ENCODE measurements at regions not wholly inside any gene's neighbourhood (a gene's known extent, or its start where the extent isn't known, plus 50 kb on each side); places are given as distances from the start of the nearest gene placed in this dataset.

DNA sequence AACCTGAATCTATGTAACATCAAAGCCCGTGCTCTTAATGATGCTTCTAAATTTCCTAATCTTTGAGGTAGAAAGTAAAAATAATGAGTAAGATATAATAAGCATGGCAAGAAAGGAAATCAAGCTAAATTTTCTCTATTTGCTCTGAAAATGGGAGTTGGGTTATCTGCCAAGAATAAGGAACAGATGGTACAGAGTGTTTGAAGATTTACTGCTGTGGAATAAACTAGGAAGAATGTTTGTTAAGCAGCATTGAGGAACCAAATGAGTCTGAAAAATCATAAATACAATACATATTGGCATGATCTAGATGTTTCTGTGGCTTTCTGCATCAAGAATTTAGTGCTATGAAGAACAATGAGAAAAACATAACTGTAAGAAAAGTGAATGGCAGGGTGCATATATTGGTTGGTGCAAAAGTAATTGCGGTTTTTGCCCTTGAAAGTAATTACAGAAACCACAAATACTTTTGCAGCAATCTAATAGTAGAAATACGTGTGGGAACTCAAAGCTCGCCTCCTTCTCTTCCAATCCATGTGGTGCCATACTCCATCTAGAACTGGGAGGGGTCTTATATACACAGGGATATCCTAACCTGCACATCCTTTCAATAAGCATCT lies 87.6 kb downstream of the SUCNR1 start:
- TF ChIP-seq, protein P1, sequence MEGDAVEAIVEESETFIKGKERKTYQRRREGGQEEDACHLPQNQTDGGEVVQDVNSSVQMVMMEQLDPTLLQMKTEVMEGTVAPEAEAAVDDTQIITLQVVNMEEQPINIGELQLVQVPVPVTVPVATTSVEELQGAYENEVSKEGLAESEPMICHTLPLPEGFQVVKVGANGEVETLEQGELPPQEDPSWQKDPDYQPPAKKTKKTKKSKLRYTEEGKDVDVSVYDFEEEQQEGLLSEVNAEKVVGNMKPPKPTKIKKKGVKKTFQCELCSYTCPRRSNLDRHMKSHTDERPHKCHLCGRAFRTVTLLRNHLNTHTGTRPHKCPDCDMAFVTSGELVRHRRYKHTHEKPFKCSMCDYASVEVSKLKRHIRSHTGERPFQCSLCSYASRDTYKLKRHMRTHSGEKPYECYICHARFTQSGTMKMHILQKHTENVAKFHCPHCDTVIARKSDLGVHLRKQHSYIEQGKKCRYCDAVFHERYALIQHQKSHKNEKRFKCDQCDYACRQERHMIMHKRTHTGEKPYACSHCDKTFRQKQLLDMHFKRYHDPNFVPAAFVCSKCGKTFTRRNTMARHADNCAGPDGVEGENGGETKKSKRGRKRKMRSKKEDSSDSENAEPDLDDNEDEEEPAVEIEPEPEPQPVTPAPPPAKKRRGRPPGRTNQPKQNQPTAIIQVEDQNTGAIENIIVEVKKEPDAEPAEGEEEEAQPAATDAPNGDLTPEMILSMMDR (IDR thresholded peaks at IDR 0.05), result no peak
- TF ChIP-seq POLR2A (IDR thresholded peaks at IDR 0.05), result no peak
